Epithelial cell of proximal tubule (primary cell): ENCODE measurements at regions not wholly inside any gene's neighbourhood (a gene's known extent, or its start where the extent isn't known, plus 50 kb on each side); places are given as distances from the start of the nearest gene placed in this dataset.

ENCODE experiments used
- DNase-seq: peaks from one replicate; pipeline ENCODE4 v3.0.0-alpha.2; 2011; ENCODE audit warnings: low read depth
- H3K4me3 ChIP-seq: 2 replicates; pipeline ENCODE4 v1.5.1; 2011; ENCODE audit warnings: low read depth, mild to moderate bottlenecking, low read length
- TF ChIP-seq, protein P1 (sequence below): conservative IDR thresholded peaks from 2 replicates; pipeline ENCODE4 v1.5.1; 2012; ENCODE audit warnings: low read depth, mild to moderate bottlenecking, low read length

DNA sequence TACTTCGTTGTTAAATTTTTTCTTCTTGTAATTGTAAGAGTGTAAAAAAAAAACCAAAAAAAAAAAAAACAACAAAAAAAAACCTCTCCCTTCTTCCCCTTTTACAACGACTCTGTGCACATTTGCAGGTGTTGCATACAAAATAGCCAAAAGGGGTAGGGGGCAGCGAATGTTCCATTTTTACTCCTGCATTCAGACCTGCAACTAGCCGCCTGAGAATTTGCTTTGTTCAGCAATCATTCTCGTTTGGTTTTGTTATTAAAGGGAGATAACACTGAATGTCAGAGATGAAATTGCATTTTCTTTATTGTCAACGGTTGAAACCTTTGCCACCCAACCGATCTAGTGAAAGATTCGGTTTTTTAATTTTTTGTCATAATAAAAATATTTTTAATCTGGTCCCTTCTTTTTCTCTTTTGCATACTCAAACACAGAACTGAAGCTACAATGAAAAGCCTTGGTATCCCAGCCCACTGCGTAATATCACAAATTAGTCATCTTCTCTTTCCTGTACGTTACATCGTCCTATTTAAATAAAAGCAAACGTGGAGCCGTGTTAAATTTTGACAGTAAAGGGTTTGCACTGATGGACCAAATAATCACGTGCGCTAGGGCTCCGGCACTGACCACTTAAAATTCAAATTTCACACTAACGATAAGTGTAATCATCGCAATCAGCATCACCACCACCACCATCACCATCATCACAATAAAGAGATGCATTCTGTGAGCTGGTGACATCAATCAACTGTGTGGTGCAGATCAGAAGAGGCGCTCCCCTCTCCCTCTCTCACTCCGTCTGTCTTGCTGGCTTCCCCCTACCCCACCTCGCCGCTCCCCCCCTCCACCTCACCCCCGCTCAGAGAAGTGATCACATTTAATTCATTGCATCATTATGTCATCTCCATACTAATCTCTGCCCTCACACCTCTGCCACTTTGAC is 406.2 kb upstream of the PSMD7 start:
- DNase-seq = no peak
- TF ChIP-seq, protein P1, sequence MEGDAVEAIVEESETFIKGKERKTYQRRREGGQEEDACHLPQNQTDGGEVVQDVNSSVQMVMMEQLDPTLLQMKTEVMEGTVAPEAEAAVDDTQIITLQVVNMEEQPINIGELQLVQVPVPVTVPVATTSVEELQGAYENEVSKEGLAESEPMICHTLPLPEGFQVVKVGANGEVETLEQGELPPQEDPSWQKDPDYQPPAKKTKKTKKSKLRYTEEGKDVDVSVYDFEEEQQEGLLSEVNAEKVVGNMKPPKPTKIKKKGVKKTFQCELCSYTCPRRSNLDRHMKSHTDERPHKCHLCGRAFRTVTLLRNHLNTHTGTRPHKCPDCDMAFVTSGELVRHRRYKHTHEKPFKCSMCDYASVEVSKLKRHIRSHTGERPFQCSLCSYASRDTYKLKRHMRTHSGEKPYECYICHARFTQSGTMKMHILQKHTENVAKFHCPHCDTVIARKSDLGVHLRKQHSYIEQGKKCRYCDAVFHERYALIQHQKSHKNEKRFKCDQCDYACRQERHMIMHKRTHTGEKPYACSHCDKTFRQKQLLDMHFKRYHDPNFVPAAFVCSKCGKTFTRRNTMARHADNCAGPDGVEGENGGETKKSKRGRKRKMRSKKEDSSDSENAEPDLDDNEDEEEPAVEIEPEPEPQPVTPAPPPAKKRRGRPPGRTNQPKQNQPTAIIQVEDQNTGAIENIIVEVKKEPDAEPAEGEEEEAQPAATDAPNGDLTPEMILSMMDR = no peak
- H3K4me3 ChIP-seq = no peak overlapping the region

DNA sequence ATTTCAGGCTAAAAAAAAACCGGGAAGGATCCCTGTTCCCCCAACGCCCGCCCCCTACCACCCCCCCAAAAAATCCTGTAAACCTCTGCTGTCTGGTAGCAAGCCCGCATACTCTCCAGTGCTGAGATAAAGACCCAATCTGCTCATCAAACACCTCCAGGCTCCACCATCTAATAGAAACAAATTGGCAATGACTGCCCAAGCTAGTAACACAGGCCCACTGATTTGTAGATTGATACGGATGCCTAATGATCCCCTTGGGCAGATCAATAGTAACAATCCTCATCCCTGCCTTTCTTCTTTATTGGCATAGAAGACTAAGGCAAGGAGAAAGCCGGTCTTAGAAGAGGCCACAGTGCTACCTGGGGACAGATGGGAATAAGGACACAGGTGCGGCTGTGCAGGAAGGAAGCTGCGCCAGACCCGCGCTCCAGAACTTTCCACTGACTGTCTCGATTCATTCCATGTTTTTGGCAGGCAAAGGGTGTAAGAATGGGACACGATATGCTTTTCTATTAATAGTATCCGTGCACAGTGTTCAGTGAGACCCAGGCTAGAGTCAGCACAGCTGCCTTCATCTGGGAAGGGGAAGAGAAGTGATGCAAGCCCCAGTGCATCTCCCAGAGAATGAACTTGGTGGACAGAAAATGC is 407.6 kb upstream of the PSMD7 start:
- DNase-seq = no peak
- TF ChIP-seq, protein P1 = no peak
- no peak overlapping the region for H3K4me3 ChIP-seq

DNA sequence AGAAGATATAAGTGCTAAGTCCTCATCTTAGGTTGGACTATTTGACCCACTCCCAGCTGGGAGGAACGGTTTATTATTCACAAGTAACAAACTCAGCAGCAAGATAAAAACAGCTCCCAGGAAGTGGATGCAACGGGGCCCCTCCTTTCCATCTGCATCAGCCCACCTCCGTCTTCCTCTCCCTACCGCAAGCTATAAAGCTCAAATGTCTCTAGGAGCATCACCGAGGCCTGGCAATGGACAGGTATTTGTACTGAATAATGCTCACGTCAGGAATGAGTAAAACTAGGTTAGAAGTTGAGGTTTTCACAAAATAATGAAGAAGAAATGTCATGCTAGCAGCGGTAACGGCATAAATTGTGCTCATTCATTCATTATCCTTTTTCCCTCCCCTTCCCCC is 408.7 kb upstream of the PSMD7 start:
- no peak for DNase-seq
- TF ChIP-seq, protein P1 = no peak
- no peak overlapping the region for H3K4me3 ChIP-seq

DNA sequence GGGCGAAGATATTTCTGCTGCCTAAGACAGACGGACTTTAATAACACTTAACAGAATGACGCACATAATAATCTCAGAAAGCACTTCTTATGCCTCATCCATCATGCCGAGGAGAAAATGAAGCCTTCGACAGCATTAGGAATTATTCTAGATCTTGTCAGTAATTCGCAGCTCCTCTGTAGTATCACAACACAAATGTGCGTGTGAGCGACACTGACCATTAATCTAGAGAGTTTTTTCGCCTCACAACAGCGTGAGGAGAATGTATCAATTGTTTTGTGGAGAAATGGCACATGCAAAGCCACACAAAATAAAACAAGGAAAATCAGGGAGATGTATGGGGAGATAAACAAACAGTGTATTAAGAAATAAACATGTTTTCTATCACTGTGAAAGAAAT is 410.2 kb upstream of the PSMD7 start:
- no peak for DNase-seq
- TF ChIP-seq, protein P1 = no peak
- H3K4me3 ChIP-seq = no peak overlapping the region

DNA sequence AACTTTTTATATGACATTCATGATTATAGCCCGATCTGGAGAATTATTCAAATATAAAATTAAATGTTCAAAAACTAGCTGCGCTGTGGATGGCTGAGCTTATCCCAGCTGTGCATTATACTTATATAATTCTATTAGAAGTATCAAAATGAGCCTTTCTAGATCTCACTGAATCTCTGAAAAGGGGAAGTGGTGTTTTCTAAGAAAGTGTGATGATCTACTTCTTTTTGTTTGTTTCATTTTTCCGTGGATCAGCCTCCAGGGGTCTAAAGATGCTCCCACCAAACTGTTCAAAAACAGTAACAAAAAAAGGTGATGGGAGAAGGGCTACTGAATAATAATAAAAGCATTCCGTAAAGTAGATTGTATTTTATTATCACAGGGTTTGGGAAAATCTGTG is 411.3 kb upstream of the PSMD7 start:
- TF ChIP-seq, protein P1 = no peak
- DNase-seq = no peak

DNA sequence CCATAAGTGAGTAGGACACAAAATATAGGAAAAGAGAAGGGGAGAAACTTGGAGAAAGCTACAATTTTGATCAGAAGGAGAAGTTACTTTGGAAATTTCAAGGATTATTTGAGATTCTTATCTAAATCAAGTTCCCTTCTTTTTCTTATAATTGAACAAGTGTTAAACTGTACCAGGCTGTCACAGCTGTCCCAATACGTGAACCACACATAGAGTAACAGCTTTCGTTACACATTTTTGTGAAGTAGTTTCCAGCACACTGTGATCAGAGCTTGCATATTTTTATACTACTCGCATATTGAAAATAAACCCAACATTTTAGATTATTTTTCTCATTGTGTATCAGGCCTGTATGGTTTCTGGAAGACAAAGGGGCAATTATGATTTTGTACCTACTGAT is 412.8 kb upstream of the PSMD7 start:
- TF ChIP-seq, protein P1 = no peak
- no peak for DNase-seq
- no peak overlapping the region for H3K4me3 ChIP-seq

More for the DNA sequence above, 411.3 kb upstream of the PSMD7 start:
- no peak overlapping the region for H3K4me3 ChIP-seq
